Skeletal muscle tissue (tissue), 3 donors: ENCODE measurements at regions not wholly inside any gene's neighbourhood (a gene's known extent, or its start where the extent isn't known, plus 50 kb on each side); places are given as distances from the start of the nearest gene placed in this dataset.

Source experiments
- H3K27ac ChIP-seq: one replicate; pipeline ENCODE4 v1.7.0; 2013; ENCODE audit warnings: mild to moderate bottlenecking, low read depth, low read length, inconsistent platforms
- H3K27me3 ChIP-seq, 3 donors: one replicate each; pipeline ENCODE4 v1.7.0; 2013; ENCODE audit warnings: low read length in 3 of 3; ENCODE audit not compliant: control insufficient read depth in 3 of 3, insufficient read depth in 3 of 3
- H3K36me3 ChIP-seq, 3 donors: one replicate each; pipeline ENCODE4 v1.7.0; 2013; ENCODE audit warnings: low read length in 3 of 3; ENCODE audit not compliant: control insufficient read depth in 3 of 3, insufficient read depth in 3 of 3
- H3K4me1 ChIP-seq, 3 donors: one replicate each; pipeline ENCODE4 v1.7.0; 2013; ENCODE audit warnings: low read length in 3 of 3, mild to moderate bottlenecking in 3 of 3; ENCODE audit not compliant: control insufficient read depth in 3 of 3, insufficient read depth in 3 of 3
- H3K4me3 ChIP-seq, 3 donors: one replicate each; pipeline ENCODE4 v1.7.0; 2013; ENCODE audit warnings: low read length in 3 of 3
- H3K9ac ChIP-seq, 3 donors: one replicate each; pipeline ENCODE4 v1.7.0; 2013; ENCODE audit warnings: low read length in 3 of 3, mild to moderate bottlenecking in 3 of 3, moderate library complexity in 2 of 3, low read depth in 1 of 3
- H3K9me3 ChIP-seq, 3 donors: one replicate each; pipeline ENCODE4 v1.7.0; 2013; ENCODE audit warnings: low read length in 3 of 3; ENCODE audit not compliant: control insufficient read depth in 3 of 3
- donor health status: Osteomylitis.

GRCh38 chr3:95899494-95899893 lies 914.9 kb upstream of the EPHA6 start:
- no peak overlapping the region for H3K4me3 ChIP-seq
- peaks cover 0 to under 1% (median 0%) of the 10 kb centered on the region in 3 donors for H3K9me3 ChIP-seq
- H3K9ac ChIP-seq, result no peak overlapping the region
- H3K27ac ChIP-seq, result no peak overlapping the region
- no peaks in the 10 kb centered on the region for H3K4me1 ChIP-seq
- H3K36me3 ChIP-seq, result no peaks in the 10 kb centered on the region
- no peaks in the 10 kb centered on the region for H3K27me3 ChIP-seq

- Histone ChIP-seq H3K9me3 (no peaks in the 10 kb centered on the region), H3K9ac (no peak overlapping the region), H3K4me3 (no peak overlapping the region), H3K27me3 (no peaks in the 10 kb centered on the region), H3K27ac (no peak overlapping the region), H3K4me1 (no peaks in the 10 kb centered on the region), H3K36me3 (no peaks in the 10 kb centered on the region)
These were observed 914.5 kb upstream of the EPHA6 start for GRCh38 chr3:95899911-95900310.

GRCh38 chr3:95901948-95902347 lies 912.4 kb upstream of the EPHA6 start:
- no peaks in the 10 kb centered on the region for H3K36me3 ChIP-seq
- no peaks in the 10 kb centered on the region for H3K27me3 ChIP-seq
- H3K27ac ChIP-seq, result no peak overlapping the region
- H3K4me3 ChIP-seq, result no peak overlapping the region
- H3K9me3 ChIP-seq, result no peaks in the 10 kb centered on the region
- no peaks in the 10 kb centered on the region for H3K4me1 ChIP-seq
- no peak overlapping the region for H3K9ac ChIP-seq

GRCh38 chr3:95905182-95905581 lies 909.2 kb upstream of the EPHA6 start:
- Histone ChIP-seq H3K4me1 (no peaks in the 10 kb centered on the region), H3K9me3 (no peaks in the 10 kb centered on the region), H3K9ac (no peak overlapping the region), H3K27ac (no peak overlapping the region), H3K4me3 (no peak overlapping the region), H3K36me3 (no peaks in the 10 kb centered on the region), H3K27me3 (no peaks in the 10 kb centered on the region)

- Histone ChIP-seq H3K9ac (no peak overlapping the region), H3K4me3 (no peak overlapping the region), H3K36me3 (no peaks in the 10 kb centered on the region), H3K27ac (no peak overlapping the region), H3K27me3 (no peaks in the 10 kb centered on the region), H3K4me1 (no peaks in the 10 kb centered on the region), H3K9me3 (no peaks in the 10 kb centered on the region)
These were observed 902.6 kb upstream of the EPHA6 start for GRCh38 chr3:95911767-95912166.

- Histone ChIP-seq H3K9ac (no peak overlapping the region), H3K27ac (peak overlapping the region; percentile 18), H3K4me3 (peak overlapping the region in 1 of 3 donors; percentile 9), H3K36me3 (no peaks in the 10 kb centered on the region), H3K27me3 (no peaks in the 10 kb centered on the region), H3K4me1 (no peaks in the 10 kb centered on the region), H3K9me3 (no peaks in the 10 kb centered on the region)
These were observed 890.7 kb upstream of the EPHA6 start for GRCh38 chr3:95923496-95924210.

- H3K36me3 ChIP-seq, result no peaks in the 10 kb centered on the region
- no peaks in the 10 kb centered on the region for H3K27me3 ChIP-seq
- H3K9me3 ChIP-seq, result no peaks in the 10 kb centered on the region
- no peaks in the 10 kb centered on the region for H3K4me1 ChIP-seq
- no peak overlapping the region for H3K9ac ChIP-seq
- H3K27ac ChIP-seq, result no peak overlapping the region
- no peak overlapping the region for H3K4me3 ChIP-seq
These were observed 887.4 kb upstream of the EPHA6 start for GRCh38 chr3:95926904-95927501.

- no peaks in the 10 kb centered on the region for H3K9me3 ChIP-seq
- no peak overlapping the region for H3K4me3 ChIP-seq
- no peaks in the 10 kb centered on the region for H3K36me3 ChIP-seq
- H3K27me3 ChIP-seq, result no peaks in the 10 kb centered on the region
- no peak overlapping the region for H3K9ac ChIP-seq
- H3K4me1 ChIP-seq, result no peaks in the 10 kb centered on the region
- H3K27ac ChIP-seq, result no peak overlapping the region
These were observed 880.2 kb upstream of the EPHA6 start for GRCh38 chr3:95934181-95934580.

GRCh38 chr3:95939235-95939809 lies 875.1 kb upstream of the EPHA6 start:
- Histone ChIP-seq H3K27me3 (no peaks in the 10 kb centered on the region), H3K4me3 (no peak overlapping the region), H3K36me3 (no peaks in the 10 kb centered on the region), H3K9ac (no peak overlapping the region), H3K27ac (no peak overlapping the region), H3K9me3 (no peaks in the 10 kb centered on the region), H3K4me1 (no peaks in the 10 kb centered on the region)

GRCh38 chr3:95965704-95966336 lies 848.6 kb upstream of the EPHA6 start:
- Histone ChIP-seq H3K9me3 (no peaks in the 10 kb centered on the region), H3K4me3 (no peak overlapping the region), H3K27me3 (no peaks in the 10 kb centered on the region), H3K36me3 (no peaks in the 10 kb centered on the region), H3K4me1 (no peaks in the 10 kb centered on the region), H3K9ac (no peak overlapping the region), H3K27ac (no peak overlapping the region)
